ENCODE measurements at regions not wholly inside any gene's neighbourhood (a gene's known extent, or its start where the extent isn't known, plus 50 kb on each side); places are given as distances from the start of the nearest gene placed in this dataset.

DNA sequence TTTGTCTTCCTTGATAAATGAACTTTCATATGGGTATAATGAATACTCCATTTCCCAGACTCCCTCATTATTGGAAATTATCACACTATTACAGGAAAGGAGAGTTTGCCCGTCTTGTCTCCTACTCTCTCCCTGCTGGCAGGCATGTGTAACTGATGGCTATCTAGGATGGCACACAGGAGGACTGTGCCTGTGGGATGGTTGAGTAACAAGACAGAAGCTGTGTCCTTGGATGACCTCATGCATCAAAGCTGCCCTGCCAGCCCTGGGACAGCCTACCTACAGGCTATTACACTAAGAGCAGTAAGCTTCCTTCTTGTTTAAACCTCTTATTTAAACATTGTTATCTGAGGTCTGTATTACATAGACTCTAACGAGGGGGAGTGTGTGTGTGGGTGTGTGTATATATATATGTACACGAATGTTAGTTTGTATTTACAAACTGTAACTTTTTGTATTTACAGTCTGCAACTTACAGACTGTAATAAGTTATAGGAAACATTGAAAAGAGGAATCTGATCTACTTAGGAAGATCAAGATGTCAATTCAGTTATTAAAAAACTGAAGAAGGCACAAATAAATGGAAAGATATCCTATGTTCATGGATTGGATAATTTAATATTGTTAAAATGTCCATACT, 247.6 kb upstream of the ACO1 start:
- ChIA-PET SMC1A (ENCODE audit: uncharacterized antibody, unreplicated experiment) (no interaction called here), POLR2A (no interaction called here), CTCF (interaction anchor here (1.1 kb wide), 1 partner anchor 9 kb away, joined by 4 read pairs; no protein-coding TSS in a partner anchor), RAD21 (ENCODE audit: unreplicated experiment) (no interaction called here)
- ATAC-seq (no peak), FAIRE-seq (no peak), DNase-seq (ENCODE audit: low read depth, low spot score) (no peak)
- Histone ChIP-seq H3K4me3 (no peak overlapping the region), H2AFZ (ENCODE audit: control insufficient read depth, low read depth, low read length) (no peak overlapping the region), H3K79me2 (ENCODE audit: control insufficient read depth, insufficient read depth, low read length) (no peaks in the 10 kb centered on the region), H3K9me3 (replicated peaks; ENCODE audit: control insufficient read depth, insufficient read depth, low read length) (no peaks in the 10 kb centered on the region), H4K20me1 (ENCODE audit: control insufficient read depth, insufficient read depth) (no peaks in the 10 kb centered on the region), H3K9ac (ENCODE audit: control insufficient read depth, insufficient read depth, low read length) (no peak overlapping the region), H3K27me3 (replicated peaks in 1 of 2; ENCODE audit: control insufficient read depth in 2 of 2, insufficient read depth in 2 of 2, low read length in 1 of 2) (no peaks in the 10 kb centered on the region), H3K36me3 (ENCODE audit: control insufficient read depth in 2 of 2, insufficient read depth in 2 of 2, low read length in 1 of 2) (no peaks in the 10 kb centered on the region), H3K4me2 (ENCODE audit: control insufficient read depth, insufficient read depth) (no peak overlapping the region), H3K27ac (ENCODE audit: control insufficient read depth, insufficient read depth) (no peak overlapping the region), H3K4me1 (ENCODE audit: control insufficient read depth, insufficient read depth, low read length) (no peaks in the 10 kb centered on the region)
- BruUV-seq (replicated peaks): no TSS peak
- intact Hi-C loops (cut with micrococcal nuclease; ENCODE audit: unreplicated experiment) (no loop called here), in situ Hi-C loops (cut with MboI) (no loop called here)
- WGBS (ENCODE audit: insufficient coverage, insufficient replicate concordance, low lambda C conversion rate, missing lambda C conversion rate): 21% methylated on average over 3 of the region's 3 CpGs
- TF ChIP-seq CREB1 (IDR thresholded peaks at IDR 0.05; ENCODE audit: low read depth) (no peak), MTA2 (IDR thresholded peaks at IDR 0.05; ENCODE audit: low read depth) (no peak), EZH2 (IDR thresholded peaks at IDR 0.05; ENCODE audit: borderline replicate concordance, control insufficient read depth, low read depth, low read length) (no peak), NR2F1 (conservative IDR thresholded peaks at IDR 0.05) (no peak), SMAD5 (IDR thresholded peaks at IDR 0.05; ENCODE audit: low read depth) (no peak), ZNF217 (IDR thresholded peaks at IDR 0.05) (no peak), RAD51 (IDR thresholded peaks at IDR 0.05) (no peak), BMI1 (IDR thresholded peaks at IDR 0.05; ENCODE audit: borderline replicate concordance) (no peak), CHD1 (IDR thresholded peaks at IDR 0.05; ENCODE audit: low read depth, low read length) (no peak), PAX5 (IDR thresholded peaks at IDR 0.05; ENCODE audit: borderline replicate concordance, low read depth, low read length) (no peak), HDAC6 (IDR thresholded peaks at IDR 0.05; ENCODE audit: unreplicated experiment) (no peak), YY1 (IDR thresholded peaks at IDR 0.05; ENCODE audit: low read depth, low read length) (no peak)
- TF ChIP-seq, protein P1, sequence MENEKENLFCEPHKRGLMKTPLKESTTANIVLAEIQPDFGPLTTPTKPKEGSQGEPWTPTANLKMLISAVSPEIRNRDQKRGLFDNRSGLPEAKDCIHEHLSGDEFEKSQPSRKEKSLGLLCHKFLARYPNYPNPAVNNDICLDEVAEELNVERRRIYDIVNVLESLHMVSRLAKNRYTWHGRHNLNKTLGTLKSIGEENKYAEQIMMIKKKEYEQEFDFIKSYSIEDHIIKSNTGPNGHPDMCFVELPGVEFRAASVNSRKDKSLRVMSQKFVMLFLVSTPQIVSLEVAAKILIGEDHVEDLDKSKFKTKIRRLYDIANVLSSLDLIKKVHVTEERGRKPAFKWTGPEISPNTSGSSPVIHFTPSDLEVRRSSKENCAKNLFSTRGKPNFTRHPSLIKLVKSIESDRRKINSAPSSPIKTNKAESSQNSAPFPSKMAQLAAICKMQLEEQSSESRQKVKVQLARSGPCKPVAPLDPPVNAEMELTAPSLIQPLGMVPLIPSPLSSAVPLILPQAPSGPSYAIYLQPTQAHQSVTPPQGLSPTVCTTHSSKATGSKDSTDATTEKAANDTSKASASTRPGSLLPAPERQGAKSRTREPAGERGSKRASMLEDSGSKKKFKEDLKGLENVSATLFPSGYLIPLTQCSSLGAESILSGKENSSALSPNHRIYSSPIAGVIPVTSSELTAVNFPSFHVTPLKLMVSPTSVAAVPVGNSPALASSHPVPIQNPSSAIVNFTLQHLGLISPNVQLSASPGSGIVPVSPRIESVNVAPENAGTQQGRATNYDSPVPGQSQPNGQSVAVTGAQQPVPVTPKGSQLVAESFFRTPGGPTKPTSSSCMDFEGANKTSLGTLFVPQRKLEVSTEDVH (IDR thresholded peaks at IDR 0.05; ENCODE audit: low read depth, partially characterized antibody): no peak
- TF ChIP-seq, protein P2, sequence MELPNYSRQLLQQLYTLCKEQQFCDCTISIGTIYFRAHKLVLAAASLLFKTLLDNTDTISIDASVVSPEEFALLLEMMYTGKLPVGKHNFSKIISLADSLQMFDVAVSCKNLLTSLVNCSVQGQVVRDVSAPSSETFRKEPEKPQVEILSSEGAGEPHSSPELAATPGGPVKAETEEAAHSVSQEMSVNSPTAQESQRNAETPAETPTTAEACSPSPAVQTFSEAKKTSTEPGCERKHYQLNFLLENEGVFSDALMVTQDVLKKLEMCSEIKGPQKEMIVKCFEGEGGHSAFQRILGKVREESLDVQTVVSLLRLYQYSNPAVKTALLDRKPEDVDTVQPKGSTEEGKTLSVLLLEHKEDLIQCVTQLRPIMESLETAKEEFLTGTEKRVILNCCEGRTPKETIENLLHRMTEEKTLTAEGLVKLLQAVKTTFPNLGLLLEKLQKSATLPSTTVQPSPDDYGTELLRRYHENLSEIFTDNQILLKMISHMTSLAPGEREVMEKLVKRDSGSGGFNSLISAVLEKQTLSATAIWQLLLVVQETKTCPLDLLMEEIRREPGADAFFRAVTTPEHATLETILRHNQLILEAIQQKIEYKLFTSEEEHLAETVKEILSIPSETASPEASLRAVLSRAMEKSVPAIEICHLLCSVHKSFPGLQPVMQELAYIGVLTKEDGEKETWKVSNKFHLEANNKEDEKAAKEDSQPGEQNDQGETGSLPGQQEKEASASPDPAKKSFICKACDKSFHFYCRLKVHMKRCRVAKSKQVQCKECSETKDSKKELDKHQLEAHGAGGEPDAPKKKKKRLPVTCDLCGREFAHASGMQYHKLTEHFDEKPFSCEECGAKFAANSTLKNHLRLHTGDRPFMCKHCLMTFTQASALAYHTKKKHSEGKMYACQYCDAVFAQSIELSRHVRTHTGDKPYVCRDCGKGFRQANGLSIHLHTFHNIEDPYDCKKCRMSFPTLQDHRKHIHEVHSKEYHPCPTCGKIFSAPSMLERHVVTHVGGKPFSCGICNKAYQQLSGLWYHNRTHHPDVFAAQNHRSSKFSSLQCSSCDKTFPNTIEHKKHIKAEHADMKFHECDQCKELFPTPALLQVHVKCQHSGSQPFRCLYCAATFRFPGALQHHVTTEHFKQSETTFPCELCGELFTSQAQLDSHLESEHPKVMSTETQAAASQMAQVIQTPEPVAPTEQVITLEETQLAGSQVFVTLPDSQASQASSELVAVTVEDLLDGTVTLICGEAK (IDR thresholded peaks at IDR 0.05; ENCODE audit: borderline replicate concordance): no peak
- TF ChIP-seq, protein P3, sequence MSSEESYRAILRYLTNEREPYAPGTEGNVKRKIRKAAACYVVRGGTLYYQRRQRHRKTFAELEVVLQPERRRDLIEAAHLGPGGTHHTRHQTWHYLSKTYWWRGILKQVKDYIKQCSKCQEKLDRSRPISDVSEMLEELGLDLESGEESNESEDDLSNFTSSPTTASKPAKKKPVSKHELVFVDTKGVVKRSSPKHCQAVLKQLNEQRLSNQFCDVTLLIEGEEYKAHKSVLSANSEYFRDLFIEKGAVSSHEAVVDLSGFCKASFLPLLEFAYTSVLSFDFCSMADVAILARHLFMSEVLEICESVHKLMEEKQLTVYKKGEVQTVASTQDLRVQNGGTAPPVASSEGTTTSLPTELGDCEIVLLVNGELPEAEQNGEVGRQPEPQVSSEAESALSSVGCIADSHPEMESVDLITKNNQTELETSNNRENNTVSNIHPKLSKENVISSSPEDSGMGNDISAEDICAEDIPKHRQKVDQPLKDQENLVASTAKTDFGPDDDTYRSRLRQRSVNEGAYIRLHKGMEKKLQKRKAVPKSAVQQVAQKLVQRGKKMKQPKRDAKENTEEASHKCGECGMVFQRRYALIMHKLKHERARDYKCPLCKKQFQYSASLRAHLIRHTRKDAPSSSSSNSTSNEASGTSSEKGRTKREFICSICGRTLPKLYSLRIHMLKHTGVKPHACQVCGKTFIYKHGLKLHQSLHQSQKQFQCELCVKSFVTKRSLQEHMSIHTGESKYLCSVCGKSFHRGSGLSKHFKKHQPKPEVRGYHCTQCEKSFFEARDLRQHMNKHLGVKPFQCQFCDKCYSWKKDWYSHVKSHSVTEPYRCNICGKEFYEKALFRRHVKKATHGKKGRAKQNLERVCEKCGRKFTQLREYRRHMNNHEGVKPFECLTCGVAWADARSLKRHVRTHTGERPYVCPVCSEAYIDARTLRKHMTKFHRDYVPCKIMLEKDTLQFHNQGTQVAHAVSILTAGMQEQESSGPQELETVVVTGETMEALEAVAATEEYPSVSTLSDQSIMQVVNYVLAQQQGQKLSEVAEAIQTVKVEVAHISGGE (CRISPR knock-in tag; IDR thresholded peaks at IDR 0.05): no peak
